D341Med (cell line): ENCODE measurements at regions not wholly inside any gene's neighbourhood (a gene's known extent, or its start where the extent isn't known, plus 50 kb on each side); places are given as distances from the start of the nearest gene placed in this dataset.

Experiments
- DNase-seq: peaks from one replicate; pipeline ENCODE4 v3.0.0; 2012; ENCODE audit warnings: low spot score

DNA sequence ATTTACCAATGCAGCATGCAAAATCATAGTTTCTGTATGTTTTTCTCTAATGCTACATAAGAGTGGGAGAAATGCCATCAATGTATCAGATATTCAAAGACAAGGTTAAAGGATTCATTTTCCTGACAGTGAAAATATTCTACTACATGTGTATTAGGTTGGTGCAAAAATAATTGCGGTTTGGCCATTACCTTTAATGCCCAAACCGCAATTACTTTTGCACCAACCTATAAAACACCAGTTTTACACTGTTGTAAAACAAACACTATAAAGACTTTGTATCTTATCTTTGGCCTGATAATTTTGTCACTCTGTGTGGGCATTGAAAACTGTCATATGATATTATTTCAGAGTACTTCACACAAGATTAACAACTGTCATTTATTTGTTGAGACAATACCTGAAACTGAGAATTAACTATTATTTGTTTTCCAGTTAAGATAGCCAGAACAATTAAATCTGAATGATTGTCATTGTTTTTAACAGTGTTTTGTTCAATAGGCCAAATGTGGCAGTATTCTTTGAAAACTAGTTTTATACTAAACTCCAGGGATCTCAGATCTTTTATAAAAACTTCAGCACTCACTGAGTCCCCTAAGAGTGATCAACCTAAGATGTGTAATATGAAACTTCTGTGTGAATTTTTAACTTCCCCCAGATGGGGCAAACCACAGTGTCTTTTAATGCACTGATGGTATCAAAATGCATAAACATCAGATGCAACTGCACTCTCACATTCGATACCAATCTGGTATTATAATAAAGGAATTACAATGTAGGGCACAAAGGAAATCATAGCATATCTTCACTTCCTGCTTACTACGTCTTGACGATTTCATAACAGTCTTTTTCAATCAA lies 53.8 kb upstream of the FBN2 start:
- no peak for DNase-seq

DNA sequence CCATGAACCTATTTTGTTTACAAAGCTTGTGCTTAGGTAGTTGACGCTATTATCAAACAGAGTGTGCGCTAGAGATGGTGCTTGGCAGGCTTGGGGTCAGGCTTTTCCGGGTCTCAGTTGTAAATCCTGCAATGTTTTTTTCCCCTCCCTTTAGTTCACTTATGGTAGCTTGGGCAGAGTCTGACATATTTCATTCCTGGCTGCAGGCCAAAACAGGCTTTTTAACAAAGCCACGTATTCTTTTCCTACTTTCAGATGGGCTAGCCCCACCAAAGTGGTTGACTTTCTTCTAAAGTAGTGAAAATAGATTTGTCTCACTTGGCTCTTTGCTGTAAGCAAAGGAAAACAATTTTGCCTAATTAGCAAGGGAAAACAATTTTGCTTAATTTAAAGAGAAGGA lies 58.0 kb upstream of the FBN2 start:
- no peak for DNase-seq

DNA sequence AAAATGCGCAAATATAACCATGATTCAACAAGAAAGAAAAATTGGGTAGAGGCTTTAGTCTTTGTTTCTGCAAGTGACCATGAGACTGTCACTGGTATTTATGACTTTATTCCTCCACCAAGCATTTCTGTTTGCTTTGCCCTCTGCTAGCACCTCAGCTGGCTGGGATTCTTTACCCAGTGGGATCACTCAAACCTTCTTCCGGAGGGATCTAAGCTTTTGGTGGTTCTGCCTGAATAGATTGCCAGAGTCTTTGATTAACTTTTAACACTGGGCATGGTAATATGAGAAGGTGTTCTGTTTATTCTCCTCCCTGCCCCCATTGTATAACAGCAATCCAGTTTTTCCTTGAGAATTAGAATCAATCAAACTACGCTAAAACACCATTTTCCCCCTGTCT lies 59.1 kb upstream of the FBN2 start:
- DNase-seq, result no peak

DNA sequence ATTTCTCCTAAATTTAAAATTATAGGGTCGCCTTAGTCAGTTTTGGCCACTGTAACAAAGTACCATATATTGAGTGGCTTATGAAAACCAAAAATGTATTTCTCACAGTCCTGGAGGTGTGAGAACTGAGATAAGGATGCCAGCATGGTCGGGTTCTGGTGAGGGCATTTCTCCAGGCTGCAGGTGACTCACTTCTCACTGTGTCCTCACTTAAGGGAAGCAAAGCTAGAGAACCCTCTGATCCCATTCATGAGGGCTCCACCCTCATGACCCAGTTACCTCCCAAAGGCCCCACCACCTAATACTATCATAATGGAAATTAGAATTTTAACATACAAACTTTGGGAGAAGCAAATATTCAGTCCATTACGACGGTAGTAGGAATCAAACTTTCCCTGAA lies 75.1 kb upstream of the FBN2 start:
- no peak for DNase-seq

DNA sequence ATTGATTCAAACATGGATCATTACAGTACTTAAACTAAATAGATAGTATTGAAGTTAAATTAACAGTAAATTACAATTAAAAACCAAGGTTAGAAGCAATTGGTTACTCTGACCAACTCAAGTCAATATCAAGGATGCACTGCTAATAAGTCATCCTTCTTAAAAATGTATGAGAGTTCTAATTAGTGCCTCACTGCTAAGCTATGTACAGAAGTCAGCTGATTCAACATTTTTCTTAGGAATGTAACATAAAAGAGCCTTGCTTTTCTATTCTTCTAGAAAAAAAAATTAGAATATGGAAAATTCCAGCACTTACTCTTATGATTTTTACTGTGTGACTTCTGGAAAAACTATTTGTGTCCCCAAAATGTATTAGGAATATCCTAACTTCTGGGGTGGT lies 75.7 kb upstream of the FBN2 start:
- DNase-seq, result no peak

DNA sequence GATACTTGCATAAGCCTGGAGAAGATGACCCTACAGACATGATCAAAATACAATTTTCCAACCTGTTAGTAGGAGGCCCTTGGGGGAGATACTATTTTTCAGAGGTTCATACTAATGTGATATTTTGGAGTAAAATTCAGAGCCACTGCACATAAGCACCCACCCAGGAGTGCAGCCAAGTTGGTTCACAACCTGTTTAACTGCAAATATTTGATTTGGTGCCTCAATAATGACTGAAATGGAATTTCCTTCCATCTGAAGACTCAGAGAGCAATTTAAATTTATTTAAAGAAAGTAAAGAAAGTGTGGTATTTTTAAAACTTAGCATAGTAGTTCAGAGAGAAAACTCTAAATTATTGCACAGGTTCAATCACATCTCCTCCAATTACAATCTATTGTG lies 77.5 kb upstream of the FBN2 start:
- no peak for DNase-seq

DNA sequence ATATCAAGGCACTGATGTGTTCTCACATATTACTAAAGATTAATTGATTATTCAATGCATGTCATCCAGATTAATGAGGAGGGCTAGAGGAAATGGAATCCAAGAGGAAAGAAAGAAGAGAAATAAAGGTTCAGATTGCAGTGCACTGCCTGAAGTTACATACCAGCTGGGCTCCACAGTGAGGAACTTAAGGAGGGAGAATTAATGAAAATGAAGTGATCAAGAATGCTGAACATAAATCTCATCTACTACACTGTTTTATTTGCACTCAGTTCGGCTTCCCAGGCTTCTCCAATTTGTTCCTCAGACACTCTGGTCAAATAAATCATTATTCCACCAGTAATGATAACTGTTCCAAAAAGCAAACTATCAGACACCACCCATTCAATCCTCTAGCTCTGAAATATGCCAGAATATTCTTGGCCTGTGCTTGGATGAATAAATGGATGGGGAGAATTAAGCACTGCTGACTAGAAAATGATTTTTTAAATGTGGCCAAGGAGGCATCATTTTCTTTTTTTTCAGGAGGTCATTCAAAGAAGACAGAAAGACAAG lies 88.6 kb upstream of the FBN2 start:
- DNase-seq, result no peak

DNA sequence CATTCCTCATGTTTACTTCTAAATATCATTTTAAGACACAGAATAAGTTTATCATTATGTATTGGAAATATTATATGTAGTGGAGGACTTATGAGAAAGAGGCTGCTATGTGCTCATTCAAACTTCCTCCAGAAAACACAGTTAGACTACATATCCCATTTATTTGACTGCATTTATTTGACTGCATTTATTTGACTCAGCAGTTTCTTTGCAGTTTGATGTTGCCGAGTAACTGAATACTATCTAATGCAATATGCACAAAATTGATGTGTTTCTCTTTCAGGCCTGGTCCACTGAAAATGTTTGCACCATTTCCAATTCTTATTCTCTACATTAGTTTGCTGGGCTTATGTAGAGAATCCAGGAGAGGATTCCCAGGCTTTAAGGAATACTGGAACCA lies 89.9 kb upstream of the FBN2 start:
- DNase-seq, result no peak

DNA sequence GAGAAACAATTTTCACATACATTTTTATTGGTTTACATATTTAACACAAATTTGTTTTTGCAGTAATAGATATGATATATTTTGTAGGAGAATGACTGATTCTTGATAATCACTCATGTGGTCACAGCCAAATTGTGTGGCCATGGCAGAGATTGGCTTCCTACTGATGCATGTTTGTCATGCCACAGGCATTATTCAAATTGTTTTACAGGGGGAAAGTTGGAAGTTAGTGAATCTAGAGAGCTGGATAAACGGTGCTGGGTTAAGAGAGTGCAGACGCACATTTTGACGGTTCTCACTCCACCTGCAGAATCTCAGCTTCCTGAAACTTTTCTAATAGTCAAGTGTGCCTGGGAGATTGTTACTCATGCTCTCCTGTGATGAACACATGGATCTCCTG lies 91.1 kb upstream of the FBN2 start:
- no peak for DNase-seq

DNA sequence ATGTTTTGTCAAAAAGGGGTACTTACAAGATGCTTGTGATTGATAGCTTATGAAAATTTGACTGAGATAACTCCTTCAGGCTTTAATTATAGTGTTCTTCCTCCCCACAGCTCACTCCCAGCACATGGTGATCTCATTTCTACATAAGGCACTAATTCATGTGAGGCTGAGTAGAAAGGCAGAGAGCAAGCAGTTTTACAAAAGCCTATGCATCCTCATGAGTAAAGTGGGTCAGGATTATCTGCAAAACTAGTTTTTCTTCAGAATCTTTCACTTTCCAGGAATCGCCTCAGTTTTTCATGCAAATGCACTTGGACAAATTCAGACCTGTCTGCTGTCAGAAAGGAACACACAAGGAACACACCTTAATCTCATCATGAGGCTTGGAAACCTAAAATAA lies 92.1 kb upstream of the FBN2 start:
- no peak for DNase-seq

DNA sequence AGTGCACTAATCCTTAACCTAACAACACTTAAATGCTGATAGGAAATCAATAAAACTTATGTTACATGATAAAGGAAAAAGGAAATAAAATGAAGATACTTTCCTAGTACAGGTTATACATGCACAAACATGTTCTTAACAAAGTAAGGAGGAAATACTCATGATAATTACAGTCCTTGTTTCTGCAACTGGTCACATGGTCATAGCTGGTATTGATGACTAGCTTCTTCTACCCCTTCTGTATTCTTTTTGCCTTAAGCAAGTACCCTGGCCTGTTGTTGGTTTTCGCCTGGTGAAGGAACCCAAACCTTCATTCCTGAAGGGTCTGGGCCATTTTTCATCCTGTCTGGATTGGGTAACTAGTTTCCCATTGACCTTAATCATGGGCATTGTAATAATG lies 93.7 kb upstream of the FBN2 start:
- DNase-seq, result no peak

DNA sequence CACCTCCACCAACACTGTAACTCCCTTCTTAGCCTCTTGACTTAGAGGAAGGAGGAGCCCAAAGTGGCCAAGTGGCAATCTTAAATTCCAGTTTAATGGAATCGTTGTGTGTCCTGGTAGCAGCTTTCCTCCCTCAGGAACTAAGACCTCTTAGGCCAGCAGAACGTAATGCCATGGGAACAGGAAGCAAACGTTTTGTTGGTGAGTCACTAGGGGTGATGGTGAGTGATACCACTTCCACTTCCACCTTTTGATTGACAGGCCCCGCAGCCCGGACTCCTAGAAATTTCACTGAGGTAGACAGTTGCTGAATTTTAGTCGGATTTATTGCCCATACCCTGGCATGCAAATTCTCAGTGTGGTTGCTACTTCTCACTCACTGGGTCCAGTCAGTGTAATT lies 94.2 kb upstream of the FBN2 start:
- no peak for DNase-seq

DNA sequence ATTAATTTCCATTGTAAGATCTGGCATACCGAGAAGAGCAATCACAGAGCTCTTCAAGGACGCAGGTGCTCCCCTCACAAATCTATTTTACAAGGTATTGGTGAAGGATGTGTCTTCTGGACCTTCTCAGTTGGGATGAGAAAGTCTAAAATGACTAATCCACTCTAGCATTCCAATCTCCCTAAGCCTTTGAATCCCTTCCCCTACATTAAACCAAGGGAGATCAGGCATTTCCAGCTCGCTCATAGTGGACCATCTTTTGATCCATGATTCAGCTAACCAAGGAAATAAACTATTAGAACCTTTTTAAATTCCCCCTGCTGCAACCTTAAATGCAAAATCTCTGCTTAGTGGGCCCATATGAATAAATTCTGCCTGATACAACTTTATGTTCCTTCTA lies 95.9 kb upstream of the FBN2 start:
- DNase-seq, result no peak

DNA sequence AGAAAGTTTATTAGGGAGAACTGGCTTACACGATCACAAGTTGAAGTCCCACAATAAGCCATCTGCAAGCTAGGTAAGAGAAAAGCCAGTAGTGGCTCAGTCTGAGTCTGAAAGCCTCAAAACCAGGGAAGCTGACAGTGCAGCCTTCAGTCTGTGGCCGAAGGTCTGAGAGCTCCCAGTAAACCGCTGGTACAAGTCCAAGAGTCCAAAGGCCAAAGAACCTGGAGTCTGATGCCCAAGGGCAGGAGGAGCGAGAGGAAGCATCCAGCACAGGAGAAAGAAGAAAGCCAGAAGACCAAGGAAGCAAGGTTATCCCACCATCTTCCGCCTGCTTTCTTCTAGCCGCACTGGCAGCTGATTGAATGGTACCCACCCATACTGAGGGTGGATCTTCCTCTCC lies 97.3 kb upstream of the FBN2 start:
- DNase-seq, result no peak

DNA sequence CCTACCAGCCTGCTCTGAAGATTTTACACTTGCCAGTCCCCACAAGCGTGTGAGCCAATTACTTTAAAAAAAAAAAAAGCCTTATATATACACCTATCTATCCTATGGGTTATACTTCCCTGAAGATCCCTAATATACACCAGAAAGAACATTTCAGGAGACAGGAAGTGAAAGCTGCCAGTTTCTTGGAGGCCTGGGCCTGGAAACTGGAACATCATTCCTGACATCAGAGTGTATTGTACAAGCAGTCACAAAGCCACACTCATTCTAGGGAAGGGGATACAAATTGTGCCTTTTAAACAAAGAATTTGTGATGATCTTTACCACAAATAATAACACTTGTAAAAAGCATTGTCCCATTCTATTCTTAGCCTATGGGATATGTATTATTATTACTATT lies 98.3 kb upstream of the FBN2 start:
- no peak for DNase-seq

DNA sequence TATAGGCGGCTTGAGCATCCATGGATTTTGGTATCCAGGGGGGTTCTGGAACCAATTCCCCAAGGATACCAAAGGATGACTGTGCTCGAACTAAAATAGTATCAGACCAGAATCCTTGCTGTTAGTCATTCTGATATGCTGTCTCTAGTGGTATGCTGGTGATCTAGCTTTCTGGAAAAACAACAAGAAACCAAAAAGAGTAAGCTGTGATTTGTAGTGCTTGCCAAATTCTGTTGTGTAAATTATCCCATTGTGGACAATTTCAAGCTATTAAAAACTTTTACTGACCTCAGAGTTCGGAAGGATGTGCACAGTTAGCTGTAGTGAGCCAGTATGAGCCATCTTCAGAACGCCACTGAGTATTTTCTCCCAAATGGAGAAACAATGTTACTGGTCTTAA lies 99.0 kb upstream of the FBN2 start:
- DNase-seq, result no peak

DNA sequence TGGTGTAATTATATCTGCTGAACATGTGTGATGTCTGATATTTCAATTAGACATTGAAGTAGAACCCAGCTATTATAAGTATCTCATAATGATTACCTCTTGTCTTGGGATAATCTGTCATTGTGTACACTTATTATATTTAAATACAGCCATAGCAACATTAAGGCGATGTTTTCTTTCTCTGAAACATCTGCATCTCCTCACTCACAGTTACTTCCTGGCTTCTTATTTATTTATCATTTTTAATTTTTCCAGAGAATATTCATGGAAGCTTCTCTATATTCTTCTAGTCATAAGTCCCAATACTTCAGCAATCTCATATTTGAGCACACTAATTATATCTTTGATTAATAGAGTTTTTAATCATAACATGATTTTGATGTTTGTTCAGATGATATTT lies 103.8 kb upstream of the FBN2 start:
- no peak for DNase-seq

DNA sequence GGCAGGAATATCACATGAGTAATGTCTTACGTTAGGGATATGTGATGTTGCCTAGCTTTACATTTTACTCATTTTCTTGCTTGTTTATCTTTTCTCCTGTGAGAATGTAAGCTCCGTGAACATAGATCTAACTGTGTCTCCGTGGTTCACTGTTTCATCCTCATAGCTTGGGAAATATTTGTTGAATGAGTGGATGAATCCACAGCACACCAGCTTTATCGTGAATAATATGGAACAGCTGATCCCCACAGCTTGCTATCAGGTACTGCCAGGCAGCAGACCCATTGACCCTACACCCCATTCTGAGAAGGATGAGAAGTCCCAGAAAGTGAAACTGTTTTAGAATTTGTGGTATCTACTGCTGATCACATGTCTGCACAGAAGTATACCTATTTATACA lies 106.8 kb upstream of the FBN2 start:
- no peak for DNase-seq

DNA sequence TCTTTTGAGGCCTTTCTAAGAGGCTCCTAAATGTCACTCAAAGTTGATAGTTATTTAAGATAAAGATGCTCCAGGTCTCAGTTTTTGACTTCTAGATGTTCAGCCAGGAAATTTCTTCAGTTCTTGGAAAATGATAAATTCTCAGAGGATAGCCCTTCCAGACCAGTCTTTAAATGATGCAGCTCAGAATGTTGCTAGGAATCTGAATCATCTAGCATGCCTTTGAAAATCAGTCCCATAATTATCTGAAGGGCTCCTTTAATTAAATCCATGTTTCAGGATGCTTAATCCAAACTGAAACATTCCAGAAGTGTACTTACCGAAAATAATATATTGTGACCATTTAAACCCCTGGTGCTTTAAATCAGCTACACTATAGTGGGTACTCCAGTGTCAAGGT lies 107.5 kb upstream of the FBN2 start:
- DNase-seq, result no peak

DNA sequence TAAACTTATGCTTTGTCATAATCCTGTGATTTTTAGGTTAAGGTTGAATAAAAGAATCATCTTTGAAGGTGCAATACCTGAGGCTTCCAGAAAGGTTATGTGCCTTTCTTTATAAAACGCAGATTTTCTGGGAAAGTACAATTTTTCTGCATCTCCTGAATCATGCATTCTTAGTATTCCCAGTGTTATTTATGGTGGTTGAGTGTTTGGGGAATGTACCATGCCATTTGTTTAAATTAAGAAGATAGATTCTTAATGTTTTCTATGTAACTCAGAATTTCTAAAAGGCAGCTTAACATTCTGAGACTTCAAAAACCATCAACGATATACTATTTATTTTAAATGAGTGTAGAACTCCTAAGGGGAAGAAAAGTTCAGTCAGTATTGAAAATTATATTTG lies 108.1 kb upstream of the FBN2 start:
- no peak for DNase-seq

DNA sequence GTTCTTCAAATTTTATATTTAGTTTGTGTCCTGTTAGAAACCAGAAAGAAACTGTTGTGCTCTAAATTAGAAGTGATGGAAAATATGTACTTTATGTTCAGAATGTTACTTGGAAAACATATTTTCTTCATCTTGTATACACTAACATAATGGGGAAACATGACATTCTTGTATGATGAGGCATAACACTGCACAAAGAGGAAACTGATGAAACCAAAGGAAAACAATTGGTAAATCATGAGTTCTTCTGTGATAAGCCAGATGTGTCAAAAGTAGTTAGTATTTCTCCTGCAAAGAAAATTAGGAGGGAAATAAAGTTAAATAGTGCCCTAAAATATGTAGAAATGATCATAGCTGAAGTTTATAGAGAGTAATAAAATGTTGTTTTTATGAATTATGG lies 111.1 kb upstream of the FBN2 start:
- DNase-seq, result no peak

DNA sequence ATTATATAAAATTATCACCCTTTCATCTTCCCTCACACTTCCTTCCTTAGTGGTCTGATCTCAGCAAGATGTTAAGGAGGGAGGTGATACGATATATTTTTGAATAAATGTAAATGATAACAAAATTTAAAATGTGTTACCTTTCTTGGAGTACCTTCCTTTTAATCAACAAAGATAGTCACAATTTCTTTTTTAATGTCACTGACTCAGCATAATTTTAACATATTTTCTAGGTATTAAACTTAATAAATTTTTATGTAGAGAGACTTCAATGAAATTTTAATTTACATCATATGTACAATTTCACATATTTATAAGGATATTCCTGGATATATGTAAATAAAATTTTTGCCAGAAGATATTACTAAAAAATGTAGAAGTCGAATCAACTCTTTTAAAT lies 125.0 kb upstream of the FBN2 start:
- DNase-seq, result no peak

DNA sequence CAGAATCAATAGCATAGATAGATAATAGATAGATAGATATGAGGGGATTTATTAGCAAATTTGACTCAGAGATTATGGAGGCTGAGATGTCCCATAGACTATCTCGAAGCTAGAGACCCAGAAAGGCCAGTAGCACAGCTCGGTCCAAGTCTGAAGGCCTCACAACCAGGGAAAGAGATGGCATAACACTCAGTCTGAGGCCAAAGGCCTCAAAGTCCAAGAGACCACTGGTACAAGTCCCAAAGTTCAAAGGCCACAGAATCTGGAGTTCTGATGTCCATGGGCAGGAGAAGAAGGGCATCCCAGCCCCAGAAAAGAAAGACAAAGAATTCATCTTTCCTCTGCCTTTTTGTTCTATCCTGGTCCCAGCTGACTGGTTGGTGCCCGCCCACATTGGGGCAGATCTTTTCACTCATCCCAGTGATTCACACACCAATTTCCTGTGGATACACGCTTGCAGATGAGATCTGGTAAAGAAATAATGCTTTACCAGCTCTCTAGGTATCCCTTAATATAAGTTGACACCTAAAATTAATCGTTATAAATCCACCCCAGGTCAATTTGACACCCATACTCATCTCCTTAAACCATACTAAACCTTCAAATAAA lies 127.8 kb upstream of the FBN2 start:
- DNase-seq, result no peak

DNA sequence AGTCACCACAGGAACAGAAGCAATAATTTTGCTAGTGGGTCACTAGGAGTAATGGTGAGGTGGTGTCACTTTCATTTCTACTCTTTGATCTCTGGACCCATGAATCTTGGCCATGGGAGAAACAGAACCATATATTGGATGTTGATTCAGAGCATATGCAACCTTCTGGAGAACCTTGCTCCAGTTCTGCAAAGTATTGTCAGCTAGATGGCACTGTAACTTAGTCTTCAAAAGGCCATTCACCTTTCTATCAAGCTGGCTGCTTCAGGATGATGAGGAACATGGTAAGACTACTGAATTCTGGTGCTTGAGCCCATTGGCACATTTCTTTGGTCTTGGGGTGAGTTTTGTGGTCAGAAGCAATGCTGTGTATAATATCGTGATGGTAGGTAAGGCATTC lies 129.1 kb upstream of the FBN2 start:
- DNase-seq, result no peak
